HG03066 (cell line): ENCODE measurements at regions not wholly inside any gene's neighbourhood (a gene's known extent, or its start where the extent isn't known, plus 50 kb on each side); places are given as distances from the start of the nearest gene placed in this dataset.

Source experiments
- ATAC-seq: cut with Tn5 transposase; IDR thresholded peaks from one replicate; pipeline ENCODE4 v1.9.1; 2021; ENCODE audit warnings: low read depth; ENCODE audit not compliant: unreplicated experiment

- ATAC-seq, result no peak
These were observed 1088.6 kb upstream of the C9orf72 start for GRCh38 chr9:28661853-28662252.

DNA sequence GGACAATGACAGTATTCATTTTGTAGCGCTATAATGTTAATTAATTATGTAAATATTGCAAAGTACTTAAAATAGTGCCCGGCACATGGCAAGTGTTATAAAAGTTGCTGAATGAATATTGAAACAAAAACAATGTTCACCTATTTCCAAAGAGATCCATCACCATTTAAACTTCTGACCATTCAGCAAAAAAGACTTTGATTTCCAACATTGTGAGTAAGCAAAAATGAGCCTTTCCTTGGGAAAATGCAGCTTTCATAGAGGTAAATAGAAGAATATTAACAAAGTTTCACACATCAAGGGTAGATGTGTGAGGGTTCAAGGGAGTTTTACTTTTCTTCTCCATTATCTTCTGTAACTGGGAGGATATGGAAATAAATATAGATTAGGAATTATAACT lies 1089.4 kb upstream of the C9orf72 start:
- ATAC-seq, result no peak

- peak; percentile 63 for ATAC-seq
These were observed 1094.9 kb upstream of the C9orf72 start for GRCh38 chr9:28668158-28668557.

DNA sequence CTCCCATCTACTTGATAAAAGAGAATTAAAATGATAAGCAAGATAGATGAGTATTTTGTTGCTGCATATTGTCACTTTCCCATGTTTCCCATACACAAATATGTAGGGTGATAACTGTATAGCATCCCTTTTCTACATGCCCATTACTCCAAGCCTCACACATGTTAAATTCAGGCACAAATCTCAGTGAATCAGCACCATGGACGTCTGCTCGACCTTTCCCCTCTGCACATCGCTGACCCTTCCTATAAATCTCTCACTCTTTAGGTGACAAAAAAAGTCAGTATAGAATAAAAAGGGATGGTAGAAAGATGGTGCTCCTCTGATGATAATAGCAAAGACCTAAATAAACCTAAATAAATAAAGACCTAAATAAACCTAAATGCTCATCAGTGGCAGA lies 1097.7 kb upstream of the C9orf72 start:
- ATAC-seq, result no peak

DNA sequence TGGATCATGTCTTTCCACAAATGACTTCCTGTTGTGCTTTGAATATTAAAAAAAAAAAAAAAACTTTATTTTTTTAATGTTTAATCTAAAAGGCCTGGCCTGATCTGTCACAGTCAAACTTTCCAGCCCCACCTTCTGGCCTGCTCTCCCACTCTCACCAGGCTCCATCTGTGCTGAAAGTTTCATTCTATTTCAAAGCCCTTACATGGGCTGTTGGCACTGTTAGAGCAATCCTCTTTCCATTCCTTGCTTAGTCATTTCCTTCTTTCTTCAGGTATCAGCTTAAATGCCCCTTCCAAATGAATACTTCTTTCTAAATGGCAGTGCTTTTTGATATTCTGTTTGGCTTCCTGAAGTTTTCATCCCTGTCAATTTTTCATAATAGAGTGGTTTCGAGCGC lies 1104.8 kb upstream of the C9orf72 start:
- no peak for ATAC-seq

DNA sequence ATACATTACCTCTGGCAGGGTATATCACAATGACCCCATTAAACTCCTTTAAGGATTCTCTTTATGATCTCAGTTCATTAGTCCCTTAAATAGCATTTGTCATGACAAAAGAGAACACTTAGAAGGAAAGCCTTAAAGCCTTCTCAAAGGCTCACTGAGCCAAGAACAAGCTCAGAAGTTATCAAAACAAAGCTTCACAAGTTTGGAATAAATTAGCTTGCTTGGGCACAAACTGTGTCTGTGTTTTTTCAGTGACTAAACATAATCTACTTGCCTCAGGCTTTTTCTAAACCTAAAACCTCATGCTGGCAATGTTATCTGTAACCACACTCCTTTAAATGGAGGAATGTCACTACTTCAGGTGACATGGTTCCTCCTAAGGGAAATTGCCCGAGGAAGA lies 1114.9 kb upstream of the C9orf72 start:
- ATAC-seq, result no peak

- no peak for ATAC-seq
These were observed 1118.7 kb upstream of the C9orf72 start for GRCh38 chr9:28692012-28692411.

GRCh38 chr9:28696960-28697359 lies 1123.7 kb upstream of the C9orf72 start:
- ATAC-seq, result no peak

- no peak for ATAC-seq
These were observed 1126.4 kb upstream of the C9orf72 start for GRCh38 chr9:28699632-28700031.

DNA sequence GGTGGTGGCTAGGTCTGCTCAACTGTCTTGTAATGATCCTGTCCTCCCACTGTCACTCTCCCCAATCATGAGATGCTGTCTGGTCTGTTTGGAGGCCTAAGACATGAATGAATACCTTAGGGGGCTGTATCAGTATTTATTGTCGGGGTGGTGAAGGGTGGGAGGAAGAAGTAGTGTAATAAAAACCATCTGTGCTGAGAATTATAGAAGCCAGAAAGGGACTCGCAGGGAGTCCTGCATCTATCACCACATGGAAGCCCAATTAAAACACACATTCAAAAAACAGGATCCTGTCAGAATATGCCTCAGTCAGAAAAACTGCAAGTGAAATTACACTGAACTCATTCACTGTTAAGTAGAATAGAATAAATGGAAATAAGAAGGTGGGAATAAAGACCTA lies 1134.3 kb upstream of the C9orf72 start:
- no peak for ATAC-seq

GRCh38 chr9:28714188-28714587 lies 1140.9 kb upstream of the C9orf72 start:
- ATAC-seq, result no peak

- no peak for ATAC-seq
These were observed 1144.9 kb upstream of the C9orf72 start for GRCh38 chr9:28718226-28718625.

- ATAC-seq, result no peak
These were observed 1147.5 kb upstream of the C9orf72 start for GRCh38 chr9:28720746-28721145.

DNA sequence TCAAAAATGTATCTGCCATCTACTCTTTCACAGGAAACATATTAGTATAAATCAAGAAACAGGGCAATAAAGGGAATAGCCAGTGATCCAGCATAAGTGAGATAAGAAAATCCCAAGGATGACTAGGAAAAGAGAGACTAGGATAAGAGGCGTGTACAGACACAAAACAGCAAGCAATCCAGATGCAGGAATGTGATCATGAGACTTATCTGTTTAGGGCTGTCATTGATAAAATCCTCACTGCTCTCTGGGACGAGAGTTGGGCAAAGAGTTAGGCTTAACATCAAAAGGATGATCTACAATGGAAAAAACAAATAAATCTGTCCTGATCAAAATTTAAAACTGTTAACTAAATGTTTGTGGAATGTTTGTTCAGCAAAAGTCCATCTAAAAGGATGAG lies 1156.8 kb upstream of the C9orf72 start:
- ATAC-seq, result no peak

GRCh38 chr9:28735738-28736342 lies 1162.6 kb upstream of the C9orf72 start:
- no peak for ATAC-seq

DNA sequence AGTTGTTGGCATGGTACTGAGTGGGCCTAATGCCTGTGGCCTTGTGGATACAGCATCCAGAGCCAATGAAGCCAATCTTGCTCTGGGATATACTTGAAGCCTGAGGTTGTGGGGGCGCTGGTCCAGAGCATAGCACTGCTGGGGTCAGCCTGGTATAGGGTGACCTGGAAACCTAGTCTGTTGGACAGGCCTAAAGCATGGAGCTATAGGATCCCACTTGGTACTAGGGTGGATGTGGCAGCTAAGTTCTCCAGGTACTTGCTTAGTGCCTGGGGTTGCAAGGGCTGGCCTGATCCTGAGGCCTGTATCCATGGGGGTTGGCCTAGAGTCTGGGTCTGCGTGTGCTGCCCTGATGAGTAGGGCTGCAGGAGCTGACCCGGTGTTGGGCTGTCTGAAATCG lies 1168.2 kb upstream of the C9orf72 start:
- no peak for ATAC-seq

GRCh38 chr9:28747351-28747985 lies 1174.2 kb upstream of the C9orf72 start:
- no peak for ATAC-seq

- ATAC-seq, result no peak
These were observed 1176.9 kb upstream of the C9orf72 start for GRCh38 chr9:28750136-28750535.

DNA sequence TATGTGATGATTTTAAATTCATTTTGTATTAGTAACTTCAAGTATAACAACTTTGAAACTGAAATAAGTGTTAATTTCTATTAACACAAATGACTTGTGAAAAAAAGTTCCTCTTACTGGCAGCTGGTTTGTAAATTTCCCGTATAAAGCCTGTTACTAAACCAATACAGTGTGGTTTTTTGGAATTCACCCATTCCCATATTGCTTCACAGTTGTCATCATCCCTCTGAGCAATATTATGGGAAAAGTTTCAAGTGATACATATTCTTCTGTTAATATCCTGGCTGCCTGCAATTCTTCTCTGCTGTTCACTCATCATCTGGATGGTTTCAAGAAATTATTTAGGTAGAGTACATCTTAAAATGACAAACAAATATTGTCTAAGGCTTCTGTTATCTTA lies 1185.1 kb upstream of the C9orf72 start:
- no peak for ATAC-seq

GRCh38 chr9:28758971-28759370 lies 1185.7 kb upstream of the C9orf72 start:
- ATAC-seq, result no peak

DNA sequence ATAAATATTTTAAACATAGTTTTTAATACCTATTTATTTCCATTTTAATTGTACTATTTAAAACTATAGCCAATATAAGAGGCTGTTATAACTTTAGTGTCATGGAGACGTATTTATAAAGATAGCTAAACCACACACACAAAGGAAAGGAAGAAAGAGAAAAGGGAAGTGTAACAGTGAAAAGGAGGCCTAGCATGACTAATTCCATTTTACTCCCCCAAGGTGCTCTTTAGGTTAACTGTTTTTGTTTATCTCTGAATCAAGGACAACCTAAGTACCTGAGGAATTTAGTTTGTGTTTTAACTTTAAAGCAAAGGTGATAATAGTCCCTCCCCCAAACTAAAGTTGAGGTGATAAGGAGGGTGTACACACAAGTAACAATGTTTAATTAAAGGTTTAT lies 1188.9 kb upstream of the C9orf72 start:
- no peak for ATAC-seq

DNA sequence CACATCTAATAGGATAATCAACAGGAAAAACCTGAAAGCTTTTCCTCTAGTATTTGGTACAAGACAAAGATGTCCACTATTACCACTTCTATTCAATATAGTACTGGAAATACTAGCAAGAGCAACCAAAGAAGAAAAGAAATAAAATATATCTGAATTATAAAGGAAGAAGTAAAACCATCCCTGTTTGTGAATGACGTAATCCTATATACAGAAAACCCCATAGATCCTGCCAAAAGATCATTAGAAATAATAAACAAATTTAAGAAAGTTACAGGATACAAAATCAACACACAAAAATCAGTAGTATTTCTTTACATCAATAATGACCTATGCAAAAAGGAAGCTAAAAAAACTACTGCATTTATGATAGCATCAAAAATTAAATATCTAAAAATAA lies 1191.3 kb upstream of the C9orf72 start:
- no peak for ATAC-seq

GRCh38 chr9:28770226-28770625 lies 1196.9 kb upstream of the C9orf72 start:
- ATAC-seq, result no peak
